Type B pancreatic cell (in vitro differentiated cells): ENCODE measurements at regions not wholly inside any gene's neighbourhood (a gene's known extent, or its start where the extent isn't known, plus 50 kb on each side); places are given as distances from the start of the nearest gene placed in this dataset.

Experiments
- DNase-seq: peaks from one replicate; pipeline ENCODE4 v3.0.0; 2021; ENCODE audit warnings: mixed read lengths; ENCODE audit not compliant: unreplicated experiment; ENCODE audit errors: extremely low spot score
- H3K27ac Mint-ChIP-seq: 2 replicates; pipeline ENCODE4 v1.8.0; 2021; ENCODE audit warnings: mild to moderate bottlenecking, mixed read lengths
- H3K27me3 Mint-ChIP-seq: 2 replicates; pipeline ENCODE4 v1.8.0; 2021; ENCODE audit warnings: mixed read lengths
- H3K36me3 Mint-ChIP-seq: 2 replicates; pipeline ENCODE4 v1.8.0; 2021; ENCODE audit warnings: mixed read lengths
- H3K4me1 Mint-ChIP-seq: one replicate; pipeline ENCODE4 v1.8.0; 2021; ENCODE audit warnings: mixed read lengths; ENCODE audit not compliant: unreplicated experiment
- H3K4me3 Mint-ChIP-seq: 2 replicates; pipeline ENCODE4 v1.8.0; 2021; ENCODE audit warnings: mild to moderate bottlenecking, mixed read lengths
- H3K9me3 Mint-ChIP-seq: 2 replicates; pipeline ENCODE4 v1.8.0; 2021; ENCODE audit warnings: mixed read lengths
- TF ChIP-seq, protein P1 (sequence below): fragments of 200-600 bp; sonication (generic); conservative IDR thresholded peaks from 2 replicates; pipeline ENCODE4 v1.5.0; 2021; ENCODE audit warnings: antibody characterized with exemption, mild to moderate bottlenecking

DNA sequence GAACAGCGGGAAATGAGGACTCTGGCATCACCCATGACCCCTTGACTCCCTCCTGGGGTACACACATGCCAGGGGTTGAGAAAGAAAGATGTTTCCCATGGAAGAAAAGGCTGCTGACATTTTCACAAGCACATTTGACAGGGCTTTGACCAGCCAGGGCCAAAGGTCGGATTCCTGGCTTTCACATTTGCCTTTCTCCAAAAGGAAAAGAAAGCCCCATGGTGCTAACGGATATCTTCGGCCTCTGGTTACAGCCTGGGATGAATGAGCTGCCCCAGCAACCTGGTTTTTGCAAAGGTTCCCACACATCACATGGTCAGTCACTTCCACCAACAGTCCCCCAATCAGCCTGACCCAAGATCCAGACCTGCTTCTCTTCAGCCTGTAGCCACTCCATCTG is 478.2 kb upstream of the CDH11 start:
- Mint-ChIP-seq H3K4me1 (peaks cover 18% of the 10 kb centered on the region), H3K36me3 (peaks cover 5% of the 10 kb centered on the region), H3K27me3 (peaks cover 5% of the 10 kb centered on the region), H3K9me3 (no peaks in the 10 kb centered on the region), H3K4me3 (no peak overlapping the region), H3K27ac (no peak overlapping the region)
- DNase-seq = no peak
- TF ChIP-seq, protein P1, sequence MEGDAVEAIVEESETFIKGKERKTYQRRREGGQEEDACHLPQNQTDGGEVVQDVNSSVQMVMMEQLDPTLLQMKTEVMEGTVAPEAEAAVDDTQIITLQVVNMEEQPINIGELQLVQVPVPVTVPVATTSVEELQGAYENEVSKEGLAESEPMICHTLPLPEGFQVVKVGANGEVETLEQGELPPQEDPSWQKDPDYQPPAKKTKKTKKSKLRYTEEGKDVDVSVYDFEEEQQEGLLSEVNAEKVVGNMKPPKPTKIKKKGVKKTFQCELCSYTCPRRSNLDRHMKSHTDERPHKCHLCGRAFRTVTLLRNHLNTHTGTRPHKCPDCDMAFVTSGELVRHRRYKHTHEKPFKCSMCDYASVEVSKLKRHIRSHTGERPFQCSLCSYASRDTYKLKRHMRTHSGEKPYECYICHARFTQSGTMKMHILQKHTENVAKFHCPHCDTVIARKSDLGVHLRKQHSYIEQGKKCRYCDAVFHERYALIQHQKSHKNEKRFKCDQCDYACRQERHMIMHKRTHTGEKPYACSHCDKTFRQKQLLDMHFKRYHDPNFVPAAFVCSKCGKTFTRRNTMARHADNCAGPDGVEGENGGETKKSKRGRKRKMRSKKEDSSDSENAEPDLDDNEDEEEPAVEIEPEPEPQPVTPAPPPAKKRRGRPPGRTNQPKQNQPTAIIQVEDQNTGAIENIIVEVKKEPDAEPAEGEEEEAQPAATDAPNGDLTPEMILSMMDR = no peak

GRCh38 chr16:65598621-65599020 is 476.8 kb upstream of the CDH11 start:
- no peak overlapping the region for H3K4me3 Mint-ChIP-seq
- no peak overlapping the region for H3K27ac Mint-ChIP-seq
- H3K36me3 Mint-ChIP-seq = peaks cover 5% of the 10 kb centered on the region
- peaks cover 18% of the 10 kb centered on the region for H3K4me1 Mint-ChIP-seq
- H3K9me3 Mint-ChIP-seq = no peaks in the 10 kb centered on the region
- no peak for DNase-seq
- TF ChIP-seq, protein P1 = no peak
- H3K27me3 Mint-ChIP-seq = peaks cover 5% of the 10 kb centered on the region

DNA sequence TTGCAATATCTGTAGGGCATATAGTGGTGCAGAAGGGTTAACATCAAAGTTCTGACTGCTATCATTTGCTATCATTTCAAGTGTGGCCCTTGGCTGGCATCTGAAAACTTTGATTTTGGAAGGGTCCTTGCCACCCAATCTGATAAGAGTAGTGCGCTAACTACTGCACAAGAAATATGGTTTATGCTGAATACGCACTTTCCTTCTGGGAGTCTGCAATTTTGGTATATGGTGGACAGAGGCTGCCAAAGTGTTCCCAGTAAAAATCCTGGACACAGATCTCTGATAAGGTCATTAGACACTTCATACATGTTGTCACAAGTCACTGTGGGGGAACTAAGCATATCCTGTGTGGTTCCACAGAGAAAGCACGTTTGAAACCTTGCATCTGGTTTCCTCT is 461.6 kb upstream of the CDH11 start:
- H3K4me1 Mint-ChIP-seq = peaks cover 6% of the 10 kb centered on the region
- H3K27me3 Mint-ChIP-seq = peaks cover 6% of the 10 kb centered on the region
- no peaks in the 10 kb centered on the region for H3K9me3 Mint-ChIP-seq
- H3K27ac Mint-ChIP-seq = no peak overlapping the region
- no peak for DNase-seq
- H3K36me3 Mint-ChIP-seq = no peaks in the 10 kb centered on the region
- no peak overlapping the region for H3K4me3 Mint-ChIP-seq
- TF ChIP-seq, protein P1 = no peak

- Mint-ChIP-seq H3K27ac (no peak overlapping the region), H3K4me1 (peaks cover 11% of the 10 kb centered on the region), H3K4me3 (no peak overlapping the region), H3K27me3 (peaks cover 25% of the 10 kb centered on the region), H3K9me3 (no peaks in the 10 kb centered on the region), H3K36me3 (no peaks in the 10 kb centered on the region)
- TF ChIP-seq, protein P1 = no peak
- no peak for DNase-seq
These were observed 457.2 kb upstream of the CDH11 start for GRCh38 chr16:65579050-65579449.

DNA sequence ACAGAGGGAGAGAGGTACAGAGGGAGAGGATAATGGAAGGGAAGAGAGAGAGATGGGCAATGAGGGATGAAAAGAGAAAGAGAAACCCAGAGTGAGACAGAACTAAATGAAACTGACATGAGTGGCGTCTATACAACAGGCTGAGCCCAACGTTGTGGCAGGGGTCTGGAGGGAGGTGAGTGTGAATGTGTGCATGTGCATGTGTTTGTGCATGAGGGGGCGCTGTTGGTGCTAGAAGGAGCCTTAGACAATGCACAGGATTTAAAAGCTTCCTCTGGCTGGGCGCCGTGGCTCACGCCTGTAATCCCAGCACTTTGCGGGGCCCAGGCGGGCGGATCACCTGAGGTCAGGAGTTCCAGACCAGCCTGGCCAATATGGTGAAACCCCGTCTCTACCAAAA is 454.8 kb upstream of the CDH11 start:
- Mint-ChIP-seq H3K36me3 (no peaks in the 10 kb centered on the region), H3K27me3 (peaks cover 32% of the 10 kb centered on the region), H3K4me3 (no peak overlapping the region), H3K4me1 (peaks cover 14% of the 10 kb centered on the region), H3K9me3 (no peaks in the 10 kb centered on the region), H3K27ac (no peak overlapping the region)
- TF ChIP-seq, protein P1 = no peak
- no peak for DNase-seq

DNA sequence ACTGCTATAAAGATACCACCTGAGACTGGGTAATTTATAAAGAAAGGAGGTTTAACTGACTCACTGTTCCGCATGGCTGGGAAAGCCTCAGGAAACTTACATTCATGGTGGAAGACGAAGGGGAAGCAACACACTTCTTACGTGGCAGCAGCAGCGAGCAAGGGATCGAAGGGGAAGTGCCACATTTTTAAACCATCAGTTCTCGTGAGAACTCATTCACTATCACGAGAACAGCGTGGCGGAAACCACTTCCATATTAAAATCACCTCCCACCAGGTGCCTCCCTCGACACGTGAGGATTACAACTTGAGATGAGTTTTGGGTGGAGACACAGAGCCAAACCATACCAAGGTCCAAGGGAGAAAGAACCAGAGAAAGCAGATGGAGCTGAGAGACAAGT is 454.3 kb upstream of the CDH11 start:
- TF ChIP-seq, protein P1 = no peak
- peaks cover 14% of the 10 kb centered on the region for H3K4me1 Mint-ChIP-seq
- peaks cover 32% of the 10 kb centered on the region for H3K27me3 Mint-ChIP-seq
- H3K4me3 Mint-ChIP-seq = no peak overlapping the region
- no peak overlapping the region for H3K27ac Mint-ChIP-seq
- peaks cover 1% of the 10 kb centered on the region for H3K9me3 Mint-ChIP-seq
- DNase-seq = no peak
- H3K36me3 Mint-ChIP-seq = no peaks in the 10 kb centered on the region
